ENCODE measurements at regions not wholly inside any gene's neighbourhood (a gene's known extent, or its start where the extent isn't known, plus 50 kb on each side); places are given as distances from the start of the nearest gene placed in this dataset.

- no peak for DNase-seq
- no peak overlapping the region for H3K27ac ChIP-seq (ENCODE audit: low read depth, low read length)
- H3K9me3 Mint-ChIP-seq, result peaks cover 0 to 8% (median 4%) of the 10 kb centered on the region in 8 donors
- H3K27me3 ChIP-seq (ENCODE audit: insufficient read depth, low read length), result no peaks in the 10 kb centered on the region
- no peaks in the 10 kb centered on the region for H3K27me3 Mint-ChIP-seq
- ChIA-PET POLR2A (ENCODE audit: partially characterized antibody) (no interaction called here), CTCF (ENCODE audit: partially characterized antibody) (no interaction called here)
- no peaks in the 10 kb centered on the region for H3K36me3 ChIP-seq (ENCODE audit: insufficient read depth, low read length)
- H3K36me3 Mint-ChIP-seq, result no peaks in the 10 kb centered on the region
- no peak overlapping the region for H3K4me3 ChIP-seq (ENCODE audit: low read length in 2 of 2)
- H3K9me3 ChIP-seq (ENCODE audit: control insufficient read depth in 1 of 2, low read length in 2 of 2), result no peaks in the 10 kb centered on the region
- intact Hi-C loops (cut with micrococcal nuclease), result no loop called here
- no peak overlapping the region for H3K4me3 Mint-ChIP-seq
- no peaks in the 10 kb centered on the region for H3K4me1 Mint-ChIP-seq
- H3K27ac Mint-ChIP-seq, result no peak overlapping the region
- H3K4me1 ChIP-seq (ENCODE audit: insufficient read depth, low read length), result no peaks in the 10 kb centered on the region
Observed at GRCh38 chr13:85486663-85487062, 312.6 kb downstream of the SLITRK6 start.

GRCh38 chr13:85473144-85473543 lies 326.1 kb downstream of the SLITRK6 start:
- Histone ChIP-seq H3K4me1 (ENCODE audit: insufficient read depth, low read length) (no peaks in the 10 kb centered on the region), H3K36me3 (ENCODE audit: insufficient read depth, low read length) (no peaks in the 10 kb centered on the region), H3K27me3 (ENCODE audit: insufficient read depth, low read length) (no peaks in the 10 kb centered on the region), H3K9me3 (ENCODE audit: control insufficient read depth in 1 of 2, low read length in 2 of 2) (no peaks in the 10 kb centered on the region), H3K27ac (ENCODE audit: low read depth, low read length) (no peak overlapping the region), H3K4me3 (ENCODE audit: low read length in 2 of 2) (no peak overlapping the region)
- intact Hi-C loops (cut with micrococcal nuclease), result no loop called here
- no peak for DNase-seq
- POLR2A ChIA-PET (ENCODE audit: partially characterized antibody), result no interaction called here
- Mint-ChIP-seq H3K27ac (no peak overlapping the region), H3K27me3 (no peaks in the 10 kb centered on the region), H3K9me3 (peaks cover 0 to 10% (median under 1%) of the 10 kb centered on the region in 8 donors), H3K4me1 (no peaks in the 10 kb centered on the region), H3K4me3 (no peak overlapping the region), H3K36me3 (no peaks in the 10 kb centered on the region)
- CTCF ChIA-PET (ENCODE audit: partially characterized antibody), result no interaction called here

- no peaks in the 10 kb centered on the region for H3K27me3 ChIP-seq (ENCODE audit: insufficient read depth, low read length)
- CTCF ChIA-PET (ENCODE audit: partially characterized antibody), result no interaction called here
- H3K36me3 ChIP-seq (ENCODE audit: insufficient read depth, low read length), result no peaks in the 10 kb centered on the region
- no peaks in the 10 kb centered on the region for H3K9me3 ChIP-seq (ENCODE audit: control insufficient read depth in 1 of 2, low read length in 2 of 2)
- Mint-ChIP-seq H3K36me3 (no peaks in the 10 kb centered on the region), H3K4me3 (no peak overlapping the region), H3K27ac (no peak overlapping the region), H3K27me3 (no peaks in the 10 kb centered on the region), H3K9me3 (peaks cover 0 to 6% (median 3%) of the 10 kb centered on the region in 8 donors), H3K4me1 (no peaks in the 10 kb centered on the region)
- intact Hi-C loops (cut with micrococcal nuclease), result no loop called here
- H3K27ac ChIP-seq (ENCODE audit: low read depth, low read length), result no peak overlapping the region
- DNase-seq, result no peak
- no peaks in the 10 kb centered on the region for H3K4me1 ChIP-seq (ENCODE audit: insufficient read depth, low read length)
- H3K4me3 ChIP-seq (ENCODE audit: low read length in 2 of 2), result no peak overlapping the region
- POLR2A ChIA-PET (ENCODE audit: partially characterized antibody), result no interaction called here
Observed at GRCh38 chr13:85469320-85469719, 329.9 kb downstream of the SLITRK6 start.

- no peaks in the 10 kb centered on the region for H3K27me3 Mint-ChIP-seq
- H3K4me1 ChIP-seq (ENCODE audit: insufficient read depth, low read length), result no peaks in the 10 kb centered on the region
- H3K27ac ChIP-seq (ENCODE audit: low read depth, low read length), result no peak overlapping the region
Observed at GRCh38 chr13:85462792-85463425, 336.3 kb downstream of the SLITRK6 start.

GRCh38 chr13:85461621-85462020 lies 337.6 kb downstream of the SLITRK6 start:
- Histone ChIP-seq H3K27ac (ENCODE audit: low read depth, low read length) (no peak overlapping the region), H3K27me3 (ENCODE audit: insufficient read depth, low read length) (no peaks in the 10 kb centered on the region), H3K9me3 (ENCODE audit: control insufficient read depth in 1 of 2, low read length in 2 of 2) (no peaks in the 10 kb centered on the region), H3K36me3 (ENCODE audit: insufficient read depth, low read length) (no peaks in the 10 kb centered on the region), H3K4me1 (ENCODE audit: insufficient read depth, low read length) (no peaks in the 10 kb centered on the region), H3K4me3 (ENCODE audit: low read length in 2 of 2) (no peak overlapping the region)
- intact Hi-C loops (cut with micrococcal nuclease), result no loop called here
- Mint-ChIP-seq H3K27me3 (no peaks in the 10 kb centered on the region), H3K27ac (no peak overlapping the region), H3K4me1 (no peaks in the 10 kb centered on the region), H3K36me3 (no peaks in the 10 kb centered on the region), H3K9me3 (peaks cover under 1 to 23% (median 11%) of the 10 kb centered on the region in 8 donors), H3K4me3 (no peak overlapping the region)
- ChIA-PET CTCF (ENCODE audit: partially characterized antibody) (no interaction called here), POLR2A (ENCODE audit: partially characterized antibody) (no interaction called here)
- no peak for DNase-seq

More at GRCh38 chr13:85462792-85463425, 336.3 kb downstream of the SLITRK6 start:
- no peaks in the 10 kb centered on the region for H3K36me3 ChIP-seq (ENCODE audit: insufficient read depth, low read length)
- Mint-ChIP-seq H3K9me3 (peaks cover 0 to 17% (median 6%) of the 10 kb centered on the region in 8 donors), H3K27ac (no peak overlapping the region), H3K4me3 (no peak overlapping the region), H3K4me1 (no peaks in the 10 kb centered on the region), H3K36me3 (no peaks in the 10 kb centered on the region)
- no peak overlapping the region for H3K4me3 ChIP-seq (ENCODE audit: low read length in 2 of 2)
- CTCF ChIA-PET (ENCODE audit: partially characterized antibody), result no interaction called here
- DNase-seq, result no peak
- H3K27me3 ChIP-seq (ENCODE audit: insufficient read depth, low read length), result no peaks in the 10 kb centered on the region
- POLR2A ChIA-PET (ENCODE audit: partially characterized antibody), result no interaction called here
- H3K9me3 ChIP-seq (ENCODE audit: control insufficient read depth in 1 of 2, low read length in 2 of 2), result no peaks in the 10 kb centered on the region
- intact Hi-C loops (cut with micrococcal nuclease), result no loop called here

GRCh38 chr13:85445534-85445933 lies 353.7 kb downstream of the SLITRK6 start:
- Histone ChIP-seq H3K27ac (ENCODE audit: low read depth, low read length) (no peak overlapping the region), H3K4me1 (ENCODE audit: insufficient read depth, low read length) (no peaks in the 10 kb centered on the region), H3K36me3 (ENCODE audit: insufficient read depth, low read length) (no peaks in the 10 kb centered on the region), H3K9me3 (ENCODE audit: control insufficient read depth in 1 of 2, low read length in 2 of 2) (no peaks in the 10 kb centered on the region), H3K4me3 (ENCODE audit: low read length in 2 of 2) (no peak overlapping the region), H3K27me3 (ENCODE audit: insufficient read depth, low read length) (no peaks in the 10 kb centered on the region)
- Mint-ChIP-seq H3K4me3 (no peak overlapping the region), H3K9me3 (peaks cover 0 to 4% (median 1%) of the 10 kb centered on the region in 8 donors), H3K27ac (no peak overlapping the region), H3K27me3 (no peaks in the 10 kb centered on the region), H3K4me1 (no peaks in the 10 kb centered on the region), H3K36me3 (no peaks in the 10 kb centered on the region)
- POLR2A ChIA-PET (ENCODE audit: partially characterized antibody), result no interaction called here
- intact Hi-C loops (cut with micrococcal nuclease), result no loop called here
- DNase-seq, result no peak
- CTCF ChIA-PET (ENCODE audit: partially characterized antibody), result no interaction called here

GRCh38 chr13:85441975-85442374 lies 357.2 kb downstream of the SLITRK6 start:
- no peak overlapping the region for H3K27ac Mint-ChIP-seq
- intact Hi-C loops (cut with micrococcal nuclease), result no loop called here
- ChIA-PET CTCF (ENCODE audit: partially characterized antibody) (no interaction called here), POLR2A (ENCODE audit: partially characterized antibody) (no interaction called here)
- H3K27me3 Mint-ChIP-seq, result no peaks in the 10 kb centered on the region
- H3K27me3 ChIP-seq (ENCODE audit: insufficient read depth, low read length), result no peaks in the 10 kb centered on the region
- no peak overlapping the region for H3K4me3 ChIP-seq (ENCODE audit: low read length in 2 of 2)
- H3K36me3 Mint-ChIP-seq, result no peaks in the 10 kb centered on the region
- no peak overlapping the region for H3K4me3 Mint-ChIP-seq
- no peaks in the 10 kb centered on the region for H3K36me3 ChIP-seq (ENCODE audit: insufficient read depth, low read length)
- H3K9me3 Mint-ChIP-seq, result peaks cover 0 to 5% (median 0%) of the 10 kb centered on the region in 8 donors
- H3K4me1 Mint-ChIP-seq, result no peaks in the 10 kb centered on the region
- no peak overlapping the region for H3K27ac ChIP-seq (ENCODE audit: low read depth, low read length)
- no peaks in the 10 kb centered on the region for H3K9me3 ChIP-seq (ENCODE audit: control insufficient read depth in 1 of 2, low read length in 2 of 2)
- H3K4me1 ChIP-seq (ENCODE audit: insufficient read depth, low read length), result no peaks in the 10 kb centered on the region
- no peak for DNase-seq

- CTCF ChIA-PET (ENCODE audit: partially characterized antibody), result no interaction called here
Observed at GRCh38 chr13:85441364-85441763, 357.9 kb downstream of the SLITRK6 start.

More at GRCh38 chr13:85441364-85441763, 357.9 kb downstream of the SLITRK6 start:
- no peaks in the 10 kb centered on the region for H3K4me1 ChIP-seq (ENCODE audit: insufficient read depth, low read length)
- Mint-ChIP-seq H3K4me3 (no peak overlapping the region), H3K27me3 (no peaks in the 10 kb centered on the region), H3K36me3 (no peaks in the 10 kb centered on the region), H3K4me1 (no peaks in the 10 kb centered on the region), H3K27ac (no peak overlapping the region), H3K9me3 (peaks cover 0 to 5% (median 0%) of the 10 kb centered on the region in 8 donors)
- H3K36me3 ChIP-seq (ENCODE audit: insufficient read depth, low read length), result no peaks in the 10 kb centered on the region
- POLR2A ChIA-PET (ENCODE audit: partially characterized antibody), result no interaction called here
- H3K27ac ChIP-seq (ENCODE audit: low read depth, low read length), result no peak overlapping the region
- no peak overlapping the region for H3K4me3 ChIP-seq (ENCODE audit: low read length in 2 of 2)
- intact Hi-C loops (cut with micrococcal nuclease), result no loop called here
- no peak for DNase-seq
- no peaks in the 10 kb centered on the region for H3K9me3 ChIP-seq (ENCODE audit: control insufficient read depth in 1 of 2, low read length in 2 of 2)
- H3K27me3 ChIP-seq (ENCODE audit: insufficient read depth, low read length), result no peaks in the 10 kb centered on the region
